Dermis microvascular lymphatic vessel endothelial cell (primary cell): ENCODE measurements at regions not wholly inside any gene's neighbourhood (a gene's known extent, or its start where the extent isn't known, plus 50 kb on each side); places are given as distances from the start of the nearest gene placed in this dataset.
"Not testable (repeated sequence)": the region's sequence is repeated elsewhere in the genome, so short reads cannot be mapped to it uniquely, and the experiment has no call there.

ENCODE experiments used
- DNase-seq, 2 donors: peaks; one replicate each; pipeline versions ENCODE4 v3.0.0 to v3.0.0-alpha.2; 2010; ENCODE audit warnings: low read depth in 2 of 2

DNA sequence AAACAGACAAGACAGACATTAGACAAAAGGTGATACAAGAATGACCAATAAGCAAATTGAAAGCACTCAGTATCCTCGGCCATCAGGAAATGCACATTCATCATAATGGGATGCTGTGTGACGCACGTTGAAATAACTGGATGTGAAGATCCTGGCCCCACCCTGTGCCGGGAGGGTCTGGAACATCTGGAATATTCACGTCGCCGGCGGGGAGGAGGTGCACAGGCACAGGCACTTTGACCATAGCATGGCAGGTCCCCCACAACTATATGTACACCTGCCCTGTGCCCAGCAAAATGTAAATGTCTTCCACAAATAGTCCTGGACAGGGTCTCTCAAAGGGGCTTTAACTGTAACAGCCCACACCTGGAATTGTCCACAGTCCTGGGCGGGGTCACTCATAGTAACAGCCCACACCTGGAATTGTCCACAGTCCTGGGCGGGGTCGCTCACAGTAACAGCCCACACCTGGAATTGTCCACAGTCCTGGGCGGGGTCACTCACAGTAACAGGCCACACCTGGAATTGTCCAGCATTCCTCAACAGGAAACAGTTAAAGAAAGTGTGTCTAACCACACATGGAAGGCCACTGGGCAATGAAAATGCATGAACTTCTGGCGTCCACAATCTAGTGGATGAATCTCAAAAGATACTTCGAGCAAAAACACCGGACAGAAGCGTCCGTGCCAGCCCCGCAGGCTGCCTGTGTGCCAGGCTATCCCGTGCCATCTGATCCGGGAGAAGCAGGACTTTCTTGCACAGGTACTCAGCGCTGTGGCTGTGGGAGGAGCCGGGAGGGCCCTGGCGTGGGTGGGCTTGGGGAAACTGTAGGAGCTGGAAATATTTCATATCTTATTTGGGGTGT is 113.4 kb downstream of the RTP5 start:
- DNase-seq: no peak

- no peak for DNase-seq
These were observed 114.2 kb downstream of the RTP5 start for GRCh38 chr2:241983571-241984270.

DNA sequence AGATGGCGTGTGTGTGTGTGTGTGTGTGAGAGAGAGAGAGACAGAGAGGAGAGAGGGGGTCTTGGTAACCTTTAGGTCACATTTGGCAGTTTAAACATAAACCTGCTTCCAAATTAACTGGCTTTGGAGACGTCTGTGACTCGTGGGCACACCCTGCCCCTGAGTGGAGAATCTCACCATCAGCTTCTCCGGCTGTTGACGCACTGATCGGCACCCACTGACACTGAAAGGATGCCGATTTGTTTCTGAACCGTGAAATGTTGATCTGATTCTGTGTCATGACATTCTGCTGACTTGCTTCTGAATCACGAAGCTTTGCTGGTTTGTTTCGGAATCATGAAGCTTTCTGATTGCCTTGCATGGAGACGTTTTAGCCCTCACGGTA is 114.7 kb downstream of the RTP5 start:
- DNase-seq: no peak

- no peak for DNase-seq
These were observed 115.1 kb downstream of the RTP5 start for GRCh38 chr2:241984658-241985057.

GRCh38 chr2:241985161-241985985 is 115.8 kb downstream of the RTP5 start:
- not testable (repeated sequence) for DNase-seq

DNA sequence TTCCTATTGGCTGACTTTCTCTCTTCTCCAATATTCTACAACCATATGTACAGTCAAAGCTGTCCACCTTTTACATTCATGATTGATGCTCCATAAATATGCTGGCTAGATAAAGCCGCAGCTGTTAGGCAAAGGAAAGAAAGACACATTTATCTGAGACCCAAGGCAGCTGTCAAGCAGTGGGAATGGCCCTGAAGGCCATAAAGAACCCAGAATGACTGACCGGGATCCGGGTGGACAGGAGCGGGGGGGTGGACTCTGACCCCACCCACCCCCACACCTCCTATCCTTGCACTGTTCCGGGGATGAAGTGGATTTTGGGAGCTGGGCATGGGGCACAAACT is 116.4 kb downstream of the RTP5 start:
- DNase-seq: no peak

DNA sequence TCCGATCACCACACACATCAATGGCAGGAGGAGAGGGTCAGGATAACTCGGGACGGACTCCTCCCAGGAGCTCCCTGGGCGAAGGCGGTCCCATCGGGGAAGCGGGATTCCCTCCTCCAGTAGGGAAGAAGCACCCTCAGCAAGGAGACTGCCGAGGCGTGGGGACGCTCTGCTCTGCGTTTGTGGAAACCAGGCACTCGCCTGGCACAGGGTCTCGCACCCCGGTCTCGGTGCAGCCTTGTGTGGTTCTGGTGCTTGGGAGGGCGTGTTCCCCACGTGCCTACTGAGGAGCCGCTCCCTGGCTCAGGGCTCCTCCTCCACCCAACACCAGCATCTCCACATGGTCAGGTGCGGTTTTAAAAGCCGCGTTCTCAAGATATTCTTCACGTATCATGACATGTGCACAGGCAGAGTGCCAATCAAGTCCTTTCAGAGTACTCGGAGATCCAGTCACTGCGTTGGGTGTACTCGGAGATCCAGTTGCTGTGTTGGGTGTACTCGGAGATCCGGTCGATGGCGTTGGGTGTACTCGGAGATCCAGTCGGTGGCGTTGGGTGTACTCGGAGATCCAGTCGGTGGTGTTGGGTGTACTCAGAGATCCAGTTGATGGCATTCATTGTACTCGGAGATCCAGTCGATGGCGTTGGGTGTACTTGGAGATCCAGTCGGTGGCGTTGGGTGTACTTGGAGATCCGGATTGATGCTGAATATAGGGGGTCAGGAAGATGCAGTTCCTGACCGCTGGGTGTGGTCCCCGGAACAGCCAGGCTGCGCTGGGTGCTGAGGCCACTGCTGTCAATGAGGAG is 117.5 kb downstream of the RTP5 start:
- no peak for DNase-seq

DNA sequence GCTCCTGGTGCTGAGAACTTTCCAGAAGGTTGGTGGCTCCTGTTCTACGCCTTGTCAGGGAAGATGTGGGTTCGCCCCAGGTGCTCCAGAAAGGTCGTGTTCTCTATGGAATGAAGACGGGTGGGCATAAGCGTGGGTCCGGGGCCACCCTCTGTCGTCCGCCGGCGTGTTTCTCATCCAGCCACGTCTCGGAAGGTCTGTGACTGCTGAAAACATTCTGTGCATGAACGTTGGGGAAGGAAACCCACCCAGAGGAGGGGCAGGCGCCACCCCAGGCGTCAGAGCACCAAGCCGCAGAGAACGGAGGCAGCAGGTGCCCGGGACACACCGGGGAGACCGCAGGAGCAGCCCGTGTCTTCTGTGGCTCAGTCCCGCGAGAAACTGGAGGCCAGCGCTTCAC is 118.2 kb downstream of the RTP5 start:
- no peak for DNase-seq

- no peak for DNase-seq
These were observed 118.6 kb downstream of the RTP5 start for GRCh38 chr2:241988146-241988545.

DNA sequence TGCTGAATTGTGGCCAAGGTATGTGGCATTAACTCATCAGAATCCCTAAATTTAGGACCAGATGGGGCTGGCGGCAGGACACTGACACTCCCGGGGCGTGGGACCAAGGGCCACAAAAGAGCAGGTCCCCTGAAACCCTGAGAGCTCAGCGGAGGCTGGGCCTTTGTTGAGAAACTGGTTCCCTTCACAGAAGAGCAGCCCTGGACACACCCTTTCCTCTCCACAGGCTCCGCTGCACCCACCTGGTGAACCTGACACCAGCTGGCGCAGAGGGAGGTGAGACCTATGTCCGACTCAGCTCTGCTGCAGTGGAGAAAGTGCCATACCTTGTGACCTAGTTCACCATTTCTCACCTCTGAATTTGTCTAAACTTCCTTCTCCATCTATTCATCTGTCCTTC is 119.5 kb downstream of the RTP5 start:
- no peak for DNase-seq

GRCh38 chr2:241990466-241990865 is 120.9 kb downstream of the RTP5 start:
- DNase-seq: no peak

DNA sequence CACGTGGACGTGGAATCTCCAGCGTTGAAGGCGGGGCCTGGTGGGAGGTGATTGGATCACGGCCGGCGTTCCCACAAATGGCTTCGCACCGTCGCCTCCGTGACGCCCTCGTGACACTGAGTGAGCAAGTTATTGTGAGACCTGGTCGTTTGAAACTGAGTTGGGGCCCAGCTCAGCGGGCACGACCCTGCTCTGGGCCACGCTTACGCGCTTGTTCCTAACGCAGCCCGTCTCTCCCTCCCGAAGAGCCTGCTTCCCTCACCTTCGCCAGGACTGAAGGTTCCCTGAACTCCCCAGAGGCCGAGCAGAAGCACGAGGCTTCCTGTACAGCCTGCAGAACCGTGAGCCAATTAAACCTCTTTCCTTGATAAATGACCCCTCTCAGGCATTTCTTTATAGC is 121.8 kb downstream of the RTP5 start:
- DNase-seq: no peak

DNA sequence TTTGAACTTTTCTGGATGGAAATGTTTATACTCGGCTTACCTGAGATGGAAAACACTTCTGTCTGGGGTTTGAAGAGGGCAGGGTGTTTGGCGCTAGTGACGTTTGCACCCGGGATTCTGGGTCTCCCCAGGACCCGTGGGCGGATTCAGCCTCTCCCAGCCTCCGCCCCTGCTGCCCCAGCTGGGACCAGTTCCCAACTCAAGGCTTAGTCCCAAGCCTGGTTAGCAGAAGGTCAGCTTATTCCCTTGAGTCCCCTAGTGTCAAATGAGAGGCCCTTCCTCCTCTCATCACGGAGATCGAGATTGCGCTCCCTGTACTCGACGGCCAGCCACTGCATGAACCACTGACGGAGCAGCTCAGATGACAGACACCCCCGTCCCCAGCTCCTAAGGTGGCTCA is 123.2 kb downstream of the RTP5 start:
- DNase-seq: no peak

DNA sequence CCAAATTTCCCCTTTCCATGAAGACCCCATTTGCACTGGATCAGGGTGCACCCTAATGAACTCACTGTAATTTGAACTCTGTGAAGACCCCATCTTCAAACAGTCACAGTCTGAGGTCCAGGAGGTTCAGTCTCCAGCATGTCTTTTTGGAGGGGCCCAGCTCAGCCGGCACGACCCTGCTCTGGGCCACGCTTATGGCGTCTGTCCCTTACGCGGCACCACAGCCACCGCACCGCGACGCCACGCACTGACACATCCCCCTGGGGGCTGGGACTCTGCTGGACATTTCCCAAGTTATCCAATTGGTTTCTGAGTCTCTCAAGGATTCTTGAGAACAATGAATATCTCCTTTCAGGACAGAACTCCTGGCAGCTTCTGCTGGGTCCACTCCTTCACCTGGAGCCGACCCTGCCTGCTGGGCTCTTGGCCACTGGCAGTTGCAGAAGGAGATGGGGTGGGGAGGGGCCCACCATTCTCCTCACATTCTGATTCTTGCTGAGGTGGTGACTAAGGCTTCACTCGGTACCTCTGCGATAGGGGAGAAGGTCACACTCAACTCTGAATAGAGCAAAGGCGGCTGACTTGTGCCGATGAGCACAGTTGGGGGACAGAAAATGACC is 124.0 kb downstream of the RTP5 start:
- DNase-seq: no peak

GRCh38 chr2:241994086-241994485 is 124.6 kb downstream of the RTP5 start:
- no peak for DNase-seq

DNA sequence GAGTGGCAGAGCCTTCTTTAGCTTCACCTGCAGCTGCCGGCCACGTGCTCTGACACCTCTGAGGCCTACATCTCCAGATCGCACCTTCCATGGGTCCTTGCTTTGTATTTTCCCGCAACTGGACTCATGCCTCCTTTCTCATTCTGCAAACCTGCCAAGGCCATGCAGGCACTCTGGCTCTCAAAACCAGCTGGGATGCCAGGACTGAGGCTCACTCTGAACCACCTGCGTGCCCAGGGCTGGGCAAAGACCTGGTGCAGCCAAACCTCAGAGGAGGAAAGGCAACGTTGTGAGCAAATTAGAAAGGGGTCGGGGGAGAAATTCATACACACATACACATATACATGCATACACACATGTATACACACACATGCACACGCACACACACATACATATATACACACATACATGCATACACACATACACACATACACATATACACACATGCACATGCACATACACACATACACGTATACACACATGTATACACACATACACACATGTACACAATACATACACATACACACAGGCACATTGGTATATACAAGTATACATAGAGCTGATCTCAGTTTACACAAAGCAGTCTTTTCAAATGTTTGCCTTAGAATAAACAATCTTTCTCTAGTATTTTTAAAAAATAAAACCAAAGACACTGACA is 125.2 kb downstream of the RTP5 start:
- DNase-seq: no peak

GRCh38 chr2:241996100-241996499 is 126.6 kb downstream of the RTP5 start:
- no peak for DNase-seq

GRCh38 chr2:241997017-241997416 is 127.5 kb downstream of the RTP5 start:
- no peak for DNase-seq

GRCh38 chr2:241999184-241999583 is 129.7 kb downstream of the RTP5 start:
- DNase-seq: no peak

GRCh38 chr2:242001853-242002252 is 132.3 kb downstream of the RTP5 start:
- DNase-seq: no peak

GRCh38 chr2:242002944-242003343 is 133.4 kb downstream of the RTP5 start:
- DNase-seq: no peak
